ENCODE measurements at regions not wholly inside any gene's neighbourhood (a gene's known extent, or its start where the extent isn't known, plus 50 kb on each side); places are given as distances from the start of the nearest gene placed in this dataset.

GRCh38 chr3:43862470-43862869 lies 171.7 kb downstream of the ABHD5 start:
- TF ChIP-seq CTCF (IDR thresholded peaks at IDR 0.05): no peak
- no peak for TF ChIP-seq EZH2 (IDR thresholded peaks at IDR 0.05; ENCODE audit: borderline replicate concordance, insufficient read depth, low read depth, low read length, poor library complexity, severe bottlenecking)
